HepG2 (cell line): ENCODE measurements at regions not wholly inside any gene's neighbourhood (a gene's known extent, or its start where the extent isn't known, plus 50 kb on each side); places are given as distances from the start of the nearest gene placed in this dataset.

Experiments
- AHR ChIP-seq: IDR thresholded peaks from 2 replicates; pipeline ENCODE4 v1.6.1; 2018; ENCODE audit warnings: missing genetic modification reagents, missing compliant biosample characterization
- ASH2L ChIP-seq: fragments of 300-600, 200-600 bp; sonication (generic); IDR thresholded peaks from 2 replicates; pipeline ENCODE4 v1.7.0; 2017; ENCODE audit warnings: low read depth, mild to moderate bottlenecking, moderate library complexity, mixed read lengths, low read length; ENCODE audit not compliant: insufficient read length
- CENPT ChIP-seq: sonication (generic); formaldehyde crosslinking; IDR thresholded peaks from 2 replicates; pipeline ENCODE4 v1.8.0; 2022; ENCODE audit warnings: low read depth, mild to moderate bottlenecking, moderate library complexity, missing genetic modification reagents
- FOXO1 ChIP-seq: sonication (generic); formaldehyde crosslinking; IDR thresholded peaks from 2 replicates; pipeline ENCODE4 v1.4.0; 2020; ENCODE audit warnings: missing genetic modification reagents
- HNRNPK ChIP-seq: fragments of 200-400 bp; formaldehyde crosslinking; IDR thresholded peaks from 2 replicates; pipeline ENCODE4 v1.6.1; 2018; ENCODE audit warnings: low read length, low read depth, moderate library complexity, mild to moderate bottlenecking; ENCODE audit not compliant: poor library complexity, severe bottlenecking
- HNRNPLL ChIP-seq: fragments of 200-400 bp; formaldehyde crosslinking; IDR thresholded peaks from 2 replicates; pipeline ENCODE4 v1.6.1; 2017; ENCODE audit warnings: mild to moderate bottlenecking, low read depth, low read length; ENCODE audit not compliant: poor library complexity, severe bottlenecking
- HOXA5 ChIP-seq: sonication (generic); formaldehyde crosslinking; IDR thresholded peaks from 2 replicates; pipeline ENCODE4 v1.4.0; 2020; ENCODE audit warnings: missing genetic modification reagents
- KAT7 ChIP-seq: IDR thresholded peaks from 2 replicates; pipeline ENCODE4 v1.6.1; 2018; ENCODE audit warnings: borderline replicate concordance, missing compliant biosample characterization
- KDM2A ChIP-seq: sonication (generic); formaldehyde crosslinking; IDR thresholded peaks from 2 replicates; pipeline ENCODE4 v1.4.0; 2020; ENCODE audit warnings: low read depth, missing genetic modification reagents, borderline replicate concordance
- KLF12 ChIP-seq: sonication (generic); formaldehyde crosslinking; IDR thresholded peaks from 2 replicates; pipeline ENCODE4 v1.4.0; 2020; ENCODE audit warnings: missing genetic modification reagents, borderline replicate concordance
- KLF15 ChIP-seq: sonication (generic); formaldehyde crosslinking; IDR thresholded peaks from 2 replicates; pipeline ENCODE4 v1.8.1; 2023; ENCODE audit warnings: borderline replicate concordance, mild to moderate bottlenecking, inconsistent platforms, missing genetic modification reagents, mixed read lengths
- MEIS2 ChIP-seq: sonication (generic); formaldehyde crosslinking; IDR thresholded peaks from 2 replicates; pipeline ENCODE4 v1.9.0; 2021; ENCODE audit warnings: mild to moderate bottlenecking, missing genetic modification reagents
- MZF1 ChIP-seq: sonication (generic); formaldehyde crosslinking; IDR thresholded peaks from 2 replicates; pipeline ENCODE4 v1.8.1; 2023; ENCODE audit warnings: mild to moderate bottlenecking, missing genetic modification reagents, borderline replicate concordance
- NFE2L1 ChIP-seq: sonication (generic); formaldehyde crosslinking; IDR thresholded peaks from 2 replicates; pipeline ENCODE4 v1.4.0; 2020; ENCODE audit warnings: missing genetic modification reagents, mild to moderate bottlenecking, borderline replicate concordance
- PHF20 ChIP-seq: sonication (generic); formaldehyde crosslinking; IDR thresholded peaks from 2 replicates; pipeline ENCODE4 v1.5.0; 2020; ENCODE audit warnings: mild to moderate bottlenecking, missing genetic modification reagents
- PHF8 ChIP-seq: sonication (generic); formaldehyde crosslinking; IDR thresholded peaks from 2 replicates; pipeline ENCODE4 v1.5.0; 2020; ENCODE audit warnings: missing genetic modification reagents
- POLR2AphosphoS2 ChIP-seq: IDR thresholded peaks from 2 replicates; pipeline ENCODE4 v1.6.1; 2011; ENCODE audit warnings: low read depth, low read length, improper control_type of control experiment
- RORA ChIP-seq: sonication (generic); formaldehyde crosslinking; IDR thresholded peaks from 2 replicates; pipeline ENCODE4 v1.5.0; 2020; ENCODE audit warnings: mild to moderate bottlenecking, missing genetic modification reagents, moderate library complexity
- SETDB1 ChIP-seq: sonication (generic); formaldehyde crosslinking; IDR thresholded peaks from 2 replicates; pipeline ENCODE4 v1.5.1; 2020; ENCODE audit warnings: missing genetic modification reagents, mild to moderate bottlenecking, borderline replicate concordance
- THAP11 ChIP-seq: IDR thresholded peaks from 2 replicates; pipeline ENCODE4 v1.6.1; 2016; ENCODE audit warnings: missing biosample characterization, missing genetic modification reagents
- TP53 ChIP-seq: sonication (generic); formaldehyde crosslinking; conservative IDR thresholded peaks from 2 replicates; pipeline ENCODE4 v1.4.0; 2020; ENCODE audit warnings: missing genetic modification reagents
- ZKSCAN5 ChIP-seq: sonication (generic); formaldehyde crosslinking; IDR thresholded peaks from 2 replicates; pipeline ENCODE4 v1.5.1; 2020; ENCODE audit warnings: mild to moderate bottlenecking, missing genetic modification reagents
- ZMYM2 ChIP-seq: sonication (generic); formaldehyde crosslinking; IDR thresholded peaks from 2 replicates; pipeline ENCODE4 v1.8.0; 2022; ENCODE audit warnings: mild to moderate bottlenecking, missing genetic modification reagents
- ZNF20 ChIP-seq: sonication (generic); formaldehyde crosslinking; IDR thresholded peaks from 2 replicates; pipeline ENCODE4 v1.4.0; 2020; ENCODE audit warnings: mild to moderate bottlenecking, moderate library complexity, missing genetic modification reagents
- ZNF224 ChIP-seq: sonication (generic); formaldehyde crosslinking; IDR thresholded peaks from 2 replicates; pipeline ENCODE4 v1.5.0; 2020; ENCODE audit warnings: mild to moderate bottlenecking, missing genetic modification reagents
- ZNF34 ChIP-seq: sonication (generic); formaldehyde crosslinking; IDR thresholded peaks from 2 replicates; pipeline ENCODE4 v1.4.0; 2020; ENCODE audit warnings: mild to moderate bottlenecking, missing genetic modification reagents, borderline replicate concordance
- ZNF619 ChIP-seq: sonication (generic); formaldehyde crosslinking; IDR thresholded peaks from 2 replicates; pipeline ENCODE4 v1.4.0; 2020; ENCODE audit warnings: mild to moderate bottlenecking, missing genetic modification reagents
- ZNF709 ChIP-seq: sonication (generic); formaldehyde crosslinking; IDR thresholded peaks from 2 replicates; pipeline ENCODE4 v1.5.0; 2020; ENCODE audit warnings: mild to moderate bottlenecking, missing genetic modification reagents
- ZNF878 ChIP-seq: sonication (generic); formaldehyde crosslinking; IDR thresholded peaks from 2 replicates; pipeline ENCODE4 v1.8.1; 2023; ENCODE audit warnings: mild to moderate bottlenecking, missing genetic modification reagents, moderate library complexity
- TF ChIP-seq, protein P1 (sequence below): sonication (generic); formaldehyde crosslinking; IDR thresholded peaks from 2 replicates; pipeline ENCODE4 v1.4.0; 2020; ENCODE audit warnings: mild to moderate bottlenecking, missing genetic modification reagents
- TF ChIP-seq, protein P2 (sequence below): sonication (generic); formaldehyde crosslinking; IDR thresholded peaks from 2 replicates; pipeline ENCODE4 v1.4.0; 2020; ENCODE audit warnings: missing genetic modification reagents, mild to moderate bottlenecking, borderline replicate concordance

DNA sequence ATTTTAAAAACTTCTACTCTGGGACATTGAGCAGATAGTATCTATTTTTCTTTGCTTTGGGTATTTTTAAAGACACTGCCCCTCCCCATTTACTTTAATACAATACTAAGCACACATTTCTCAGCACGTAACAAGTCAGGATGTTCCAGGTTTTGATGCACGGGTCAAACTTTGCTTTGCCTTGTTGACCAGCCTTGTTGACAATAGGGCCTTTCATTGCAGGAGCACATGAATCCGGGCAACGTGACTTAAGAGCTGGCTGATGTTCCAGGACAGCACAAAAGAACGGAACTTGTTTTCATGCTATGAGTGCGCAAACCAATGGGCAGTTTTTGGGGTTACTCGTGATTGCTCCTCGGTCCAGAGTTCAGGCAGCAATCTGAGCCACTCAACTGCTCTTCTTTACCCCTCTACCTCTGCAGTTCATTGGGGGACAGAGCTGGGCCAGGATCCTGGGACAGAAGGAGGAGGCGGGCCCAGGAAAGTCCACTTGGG lies 78.6 kb upstream of the SLC22A16 start (continued):
- TF ChIP-seq MZF1 (CRISPR knock-in tag) (no peak), THAP11 (CRISPR knock-in tag) (peak; percentile 66; the same call in 1 of the 2 replicates), ASH2L (peak; percentile 68), PHF20 (CRISPR knock-in tag) (no peak), PHF8 (CRISPR knock-in tag) (peak; percentile 42; the same call in 1 of the 2 replicates), TP53 (CRISPR knock-in tag) (no peak), ZMYM2 (CRISPR knock-in tag) (peak; percentile 91), ZKSCAN5 (CRISPR knock-in tag) (no peak), ZNF878 (CRISPR knock-in tag) (peak; percentile 87; the same call in 1 of the 2 replicates), ZNF20 (CRISPR knock-in tag) (no peak), NFE2L1 (no peak), ZNF619 (CRISPR knock-in tag) (0 out of 2 replicates have a peak, but pooled peaks have one; percentile 62), KAT7 (CRISPR knock-in tag) (peak; percentile 85), ZNF34 (no peak; the same call in 1 of the 2 replicates), KDM2A (peak; percentile 62; the same call in 1 of the 2 replicates), KLF15 (CRISPR knock-in tag) (no peak), SETDB1 (CRISPR knock-in tag) (no peak), AHR (CRISPR knock-in tag) (peak; percentile 75; the same call in 1 of the 2 replicates), POLR2AphosphoS2 (no peak), MEIS2 (CRISPR knock-in tag) (peak; percentile 90), FOXO1 (CRISPR knock-in tag) (peak; percentile 100), ZNF224 (CRISPR knock-in tag) (no peak), KLF12 (CRISPR knock-in tag) (no peak), HOXA5 (CRISPR knock-in tag) (peak; percentile 91), RORA (CRISPR knock-in tag) (no peak), HNRNPLL (no peak), HNRNPK (no peak), CENPT (no peak), ZNF709 (peak; percentile 40; the same call in 1 of the 2 replicates)
- TF ChIP-seq, protein P1, sequence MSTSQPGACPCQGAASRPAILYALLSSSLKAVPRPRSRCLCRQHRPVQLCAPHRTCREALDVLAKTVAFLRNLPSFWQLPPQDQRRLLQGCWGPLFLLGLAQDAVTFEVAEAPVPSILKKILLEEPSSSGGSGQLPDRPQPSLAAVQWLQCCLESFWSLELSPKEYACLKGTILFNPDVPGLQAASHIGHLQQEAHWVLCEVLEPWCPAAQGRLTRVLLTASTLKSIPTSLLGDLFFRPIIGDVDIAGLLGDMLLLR (CRISPR knock-in tag) = no peak
- TF ChIP-seq, protein P2, sequence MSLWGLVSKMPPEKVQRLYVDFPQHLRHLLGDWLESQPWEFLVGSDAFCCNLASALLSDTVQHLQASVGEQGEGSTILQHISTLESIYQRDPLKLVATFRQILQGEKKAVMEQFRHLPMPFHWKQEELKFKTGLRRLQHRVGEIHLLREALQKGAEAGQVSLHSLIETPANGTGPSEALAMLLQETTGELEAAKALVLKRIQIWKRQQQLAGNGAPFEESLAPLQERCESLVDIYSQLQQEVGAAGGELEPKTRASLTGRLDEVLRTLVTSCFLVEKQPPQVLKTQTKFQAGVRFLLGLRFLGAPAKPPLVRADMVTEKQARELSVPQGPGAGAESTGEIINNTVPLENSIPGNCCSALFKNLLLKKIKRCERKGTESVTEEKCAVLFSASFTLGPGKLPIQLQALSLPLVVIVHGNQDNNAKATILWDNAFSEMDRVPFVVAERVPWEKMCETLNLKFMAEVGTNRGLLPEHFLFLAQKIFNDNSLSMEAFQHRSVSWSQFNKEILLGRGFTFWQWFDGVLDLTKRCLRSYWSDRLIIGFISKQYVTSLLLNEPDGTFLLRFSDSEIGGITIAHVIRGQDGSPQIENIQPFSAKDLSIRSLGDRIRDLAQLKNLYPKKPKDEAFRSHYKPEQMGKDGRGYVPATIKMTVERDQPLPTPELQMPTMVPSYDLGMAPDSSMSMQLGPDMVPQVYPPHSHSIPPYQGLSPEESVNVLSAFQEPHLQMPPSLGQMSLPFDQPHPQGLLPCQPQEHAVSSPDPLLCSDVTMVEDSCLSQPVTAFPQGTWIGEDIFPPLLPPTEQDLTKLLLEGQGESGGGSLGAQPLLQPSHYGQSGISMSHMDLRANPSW (CRISPR knock-in tag) = peak; percentile 83; the same call in 1 of the 2 replicates
